K562 (cell line): ENCODE measurements at regions not wholly inside any gene's neighbourhood (a gene's known extent, or its start where the extent isn't known, plus 50 kb on each side); places are given as distances from the start of the nearest gene placed in this dataset.

Source experiments
- ATAC-seq: fragments of 200-7000 bp; cut with Tn5 transposase; 3 replicates; pipeline ENCODE4 v1.9.1; 2020; ENCODE audit warnings: moderate library complexity
- BruUV-seq: library from RNA; stranded (reverse); fragments of 400-500 nt; replicated peaks from 2 replicates; lab custom pipeline; 2021; lab: Mats Ljungman, UMichigan
- CTCF ChIA-PET: fragments of 300-600 bp; formaldehyde crosslinking; extraction: SDS; loops from one replicate; lab custom pipeline; 2021; ENCODE audit warnings: low intra/inter-chr PET ratio; lab: Yijun Ruan, JAX
- POLR2A ChIA-PET: fragments of 300-600, 350-650 bp; sonication (Branson Sonifier 250); formaldehyde crosslinking; extraction: SDS; loops from one replicate; lab custom pipeline; 2021; ENCODE audit warnings: antibody characterized with exemption, inconsistent platforms; lab: Yijun Ruan, JAX
- DNase-seq, 4 experiments: peaks; one replicate each; pipeline versions ENCODE4 v3.0.0 to v3.0.0-alpha.2; 2011 to 2018; ENCODE audit warnings: low spot score in 3 of 4, mixed read lengths in 3 of 4; ENCODE audit errors: extremely low read depth in 1 of 4
- FAIRE-seq: peaks from 2 replicates; lab custom pipeline; 2011; peaks lifted over from hg19 to GRCh38; lab: Jason Lieb, UNC
- H2AFZ ChIP-seq: 2 replicates; pipeline ENCODE4 v1.6.0; 2011; ENCODE audit warnings: low read depth, low read length, control low read depth, inconsistent platforms
- H3K27ac ChIP-seq: fragments of 200-600 bp; 3 replicates; pipeline ENCODE4 v1.8.0; 2011; ENCODE audit warnings: low read depth, mild to moderate bottlenecking, control low read depth, inconsistent platforms, low read length, moderate library complexity, mixed read lengths; ENCODE audit errors: extremely low read depth
- H3K27me3 ChIP-seq, 2 experiments: fragments of 300-600 bp in 1 of 2; 2 replicates in 1 of 2; 3 replicates in 1 of 2; pipeline versions ENCODE4 v1.6.0 to v1.8.0; 2011; ENCODE audit warnings: inconsistent platforms in 2 of 2, low read length in 2 of 2, mild to moderate bottlenecking in 1 of 2, mixed read lengths in 1 of 2, moderate library complexity in 1 of 2; ENCODE audit not compliant: control insufficient read depth in 2 of 2, insufficient read depth in 2 of 2
- H3K36me3 ChIP-seq: fragments of 300-600 bp; 3 replicates; pipeline ENCODE4 v1.8.0; 2011; ENCODE audit warnings: mild to moderate bottlenecking, low read length, inconsistent platforms; ENCODE audit not compliant: control insufficient read depth, insufficient read depth
- H3K4me1 ChIP-seq, 2 experiments: fragments of 200-600 bp in 1 of 2; replicated peaks in 1 of 2; 2 replicates in 1 of 2; 3 replicates in 1 of 2; pipeline versions ENCODE4 v1.5.1 to v1.8.0; 2011; ENCODE audit warnings: inconsistent platforms in 2 of 2, low read length in 2 of 2, mild to moderate bottlenecking in 1 of 2, mixed read lengths in 1 of 2, moderate library complexity in 1 of 2; ENCODE audit not compliant: control insufficient read depth in 2 of 2, insufficient read depth in 2 of 2
- H3K4me2 ChIP-seq: 2 replicates; pipeline ENCODE4 v1.6.1; 2011; ENCODE audit warnings: low read length, control low read depth, inconsistent platforms, mixed read lengths; ENCODE audit not compliant: insufficient read depth
- H3K4me3 ChIP-seq: fragments of 200-600 bp; sonication (generic), shearing (Covaris generic); 2 replicates; pipeline ENCODE4 v1.5.1; 2016; ENCODE audit warnings: control low read depth, inconsistent platforms
- H3K79me2 ChIP-seq: fragments of 200-600 bp; 3 replicates; pipeline ENCODE4 v1.8.0; 2011; ENCODE audit warnings: low read length, inconsistent platforms; ENCODE audit not compliant: control insufficient read depth, insufficient read depth
- H3K9ac ChIP-seq, 2 experiments: 2 replicates each; pipeline versions ENCODE4 v1.6.0 to v1.6.1; 2011; ENCODE audit warnings: low read depth in 2 of 2, low read length in 2 of 2, control low read depth in 1 of 2, inconsistent platforms in 1 of 2, mild to moderate bottlenecking in 1 of 2, mixed read lengths in 1 of 2; ENCODE audit not compliant: insufficient read depth in 1 of 2
- H3K9me1 ChIP-seq: one replicate; pipeline ENCODE4 v1.6.0; 2011; ENCODE audit warnings: inconsistent platforms, mild to moderate bottlenecking, low read length, moderate library complexity; ENCODE audit not compliant: control insufficient read depth, insufficient read depth
- H3K9me3 ChIP-seq: replicated peaks from 2 replicates; pipeline ENCODE4 v1.5.1; 2011; ENCODE audit warnings: low read depth, low read length, inconsistent platforms; ENCODE audit not compliant: control insufficient read depth, insufficient read depth
- H4K20me1 ChIP-seq: replicated peaks from 2 replicates; pipeline ENCODE4 v1.6.1; 2011; ENCODE audit warnings: low read length, inconsistent platforms, mixed read lengths; ENCODE audit not compliant: control insufficient read depth, insufficient read depth
- CSDE1 ChIP-seq, 2 experiments: fragments of 450-650 bp; IDR thresholded peaks; 2 replicates each; pipeline ENCODE4 v1.6.1; 2016; ENCODE audit warnings: mild to moderate bottlenecking in 1 of 2
- EGR1 ChIP-seq: fragments of 450-650 bp; conservative IDR thresholded peaks from 2 replicates; pipeline ENCODE4 v1.6.1; 2017; ENCODE audit warnings: mild to moderate bottlenecking
- EP300 ChIP-seq: IDR thresholded peaks from 2 replicates; pipeline ENCODE4 v1.6.1; 2012; ENCODE audit warnings: low read length, improper control_type of control experiment
- NFRKB ChIP-seq: fragments of 450-650 bp; IDR thresholded peaks from 2 replicates; pipeline ENCODE4 v1.6.1; 2016; ENCODE audit warnings: low read depth
- NR3C1 ChIP-seq: sonication (generic); formaldehyde crosslinking; IDR thresholded peaks from 2 replicates; pipeline ENCODE4 v1.8.1; 2022; ENCODE audit warnings: missing genetic modification reagents
- SMARCC2 ChIP-seq: fragments of 450-650 bp; IDR thresholded peaks from 2 replicates; pipeline ENCODE4 v1.6.1; 2017; ENCODE audit warnings: antibody characterized with exemption, moderate library complexity, mild to moderate bottlenecking, low read depth
- TGIF2 ChIP-seq: sonication (generic); formaldehyde crosslinking; IDR thresholded peaks from 2 replicates; pipeline ENCODE4 v1.8.1; 2022; ENCODE audit warnings: mild to moderate bottlenecking, missing genetic modification reagents, moderate library complexity
- ZBTB2 ChIP-seq: fragments of 450-650 bp; IDR thresholded peaks from 2 replicates; pipeline ENCODE4 v1.6.1; 2016; ENCODE audit warnings: antibody characterized with exemption
- ZBTB33 ChIP-seq: sonication (generic); formaldehyde crosslinking; IDR thresholded peaks from 2 replicates; pipeline ENCODE4 v1.8.1; 2023; ENCODE audit warnings: mild to moderate bottlenecking, missing genetic modification reagents
- ZC3H11A ChIP-seq: IDR thresholded peaks from 2 replicates; pipeline ENCODE4 v1.6.1; 2012; ENCODE audit warnings: low read depth, low read length, improper control_type of control experiment
- ZMIZ1 ChIP-seq, 2 experiments: fragments of 150-350 bp in 1 of 2; IDR thresholded peaks; 2 replicates each; pipeline ENCODE4 v1.6.1; 2012 to 2016; ENCODE audit warnings: low read depth in 2 of 2, low read length in 2 of 2, mild to moderate bottlenecking in 1 of 2, moderate library complexity in 1 of 2
- ZNF212 ChIP-seq: fragments of 450-650 bp; formaldehyde crosslinking; IDR thresholded peaks from 2 replicates; pipeline ENCODE4 v1.4.0; 2020; ENCODE audit warnings: mild to moderate bottlenecking
- ZNF444 ChIP-seq: fragments of 250-450 bp; sonication (Bioruptor Pico); IDR thresholded peaks from 2 replicates; pipeline ENCODE4 v1.4.0; 2020; ENCODE audit warnings: mild to moderate bottlenecking, moderate library complexity
- WGBS: fragments of 100-300 bp; shearing (Covaris generic); methylation state at CpG from one replicate; pipeline ENCODE4 v1.1.6; 2016; ENCODE audit warnings: low coverage, mixed read lengths; ENCODE audit not compliant: insufficient coverage; ENCODE audit errors: missing lambda C conversion rate; 5-methylcytosine and 5-hydroxymethylcytosine counted together
- in situ Hi-C: fragments of 300-500 bp; cut with MboI; formaldehyde crosslinking; loops from 4 replicates; pipeline ENCODE4 v1.15.0; 2018; ENCODE audit warnings: inconsistent platforms, mixed read lengths
- intact Hi-C: fragments of 100-400 bp; cut with micrococcal nuclease; formaldehyde crosslinking; loops from 2 replicates; pipeline ENCODE4 v1.14.2; 2022

- TF ChIP-seq NFRKB (no peak), EGR1 (no peak), ZBTB2 (no peak), ZNF212 (no peak), TGIF2 (CRISPR knock-in tag) (no peak), EP300 (no peak), ZBTB33 (CRISPR knock-in tag) (no peak), ZNF444 (CRISPR knock-in tag) (no peak), ZMIZ1 (IDR thresholded peaks at IDR 0.05; ENCODE audit: low read depth in 2 of 2, low read length in 2 of 2) (no peak), SMARCC2 (no peak), CSDE1 (IDR thresholded peaks at IDR 0.05) (no peak), ZC3H11A (no peak), NR3C1 (CRISPR knock-in tag) (no peak)
- no peak overlapping the region for H3K27ac ChIP-seq
- H3K4me1 ChIP-seq, result no peaks in the 10 kb centered on the region
- no peak overlapping the region for H3K4me2 ChIP-seq
- H2AFZ ChIP-seq, result no peak overlapping the region
- intact Hi-C loops (no loop called here), in situ Hi-C loops (no loop called here)
- no peaks in the 10 kb centered on the region for H3K79me2 ChIP-seq
- BruUV-seq, result no TSS peak
- H3K9me3 ChIP-seq, result no peaks in the 10 kb centered on the region
- FAIRE-seq (no peak), ATAC-seq (no peak), DNase-seq (no peak)
- no peak overlapping the region for H3K4me3 ChIP-seq
- H3K27me3 ChIP-seq, result no peaks in the 10 kb centered on the region
- H4K20me1 ChIP-seq, result no peaks in the 10 kb centered on the region
- ChIA-PET POLR2A (interaction anchor here (0.7 kb wide), 1 partner anchor 121 kb away, joined by 3 read pairs; no protein-coding TSS in a partner anchor), CTCF (no interaction called here)
- WGBS, result 0% methylated on average over 2 of the region's 3 CpGs
- no peak overlapping the region for H3K9ac ChIP-seq
- no peaks in the 10 kb centered on the region for H3K9me1 ChIP-seq
- no peaks in the 10 kb centered on the region for H3K36me3 ChIP-seq
Measured at GRCh38 chr9:73470766-73471165, 319.1 kb downstream of the ANXA1 start.
